Mesenchymal stem cell (in vitro differentiated cells and primary cell): ENCODE measurements at regions not wholly inside any gene's neighbourhood (a gene's known extent, or its start where the extent isn't known, plus 50 kb on each side); places are given as distances from the start of the nearest gene placed in this dataset.

Experiments used
- DNase-seq: peaks from one replicate; pipeline ENCODE4 v3.0.0-alpha.2; 2013
- H2AFZ ChIP-seq: one replicate; pipeline ENCODE4 v1.6.1; 2013; ENCODE audit warnings: low read depth, mild to moderate bottlenecking, control low read depth, inconsistent platforms, low read length, moderate library complexity
- H2AK5ac ChIP-seq: 2 replicates; pipeline ENCODE4 v1.6.1; 2013; ENCODE audit warnings: low read length, moderate library complexity, mild to moderate bottlenecking, inconsistent platforms; ENCODE audit not compliant: severe bottlenecking
- H2BK120ac ChIP-seq: one replicate; pipeline ENCODE4 v1.6.1; 2013; ENCODE audit warnings: low read depth, mild to moderate bottlenecking, inconsistent platforms, low read length, moderate library complexity
- H2BK12ac ChIP-seq, 2 experiments: one replicate each; pipeline ENCODE4 v1.6.1; 2013; ENCODE audit warnings: inconsistent platforms in 2 of 2, low read length in 2 of 2, mild to moderate bottlenecking in 2 of 2, moderate library complexity in 2 of 2, control low read depth in 1 of 2
- H2BK15ac ChIP-seq: one replicate; pipeline ENCODE4 v1.6.1; 2013; ENCODE audit warnings: mild to moderate bottlenecking, low read depth, inconsistent platforms; ENCODE audit not compliant: poor library complexity, severe bottlenecking
- H2BK5ac ChIP-seq: 2 replicates; pipeline ENCODE4 v1.6.1; 2013; ENCODE audit warnings: low read depth, mild to moderate bottlenecking, low read length, control low read depth, inconsistent platforms; ENCODE audit not compliant: poor library complexity, severe bottlenecking
- H3K14ac ChIP-seq, 2 experiments: one replicate each; pipeline ENCODE4 v1.6.1; 2013; ENCODE audit warnings: inconsistent platforms in 2 of 2, low read length in 2 of 2, control low read depth in 1 of 2, mild to moderate bottlenecking in 1 of 2, moderate library complexity in 1 of 2
- H3K18ac ChIP-seq, 2 experiments: one replicate each; pipeline ENCODE4 v1.6.1; 2013; ENCODE audit warnings: inconsistent platforms in 2 of 2, low read length in 2 of 2, control low read depth in 1 of 2, low read depth in 1 of 2, mild to moderate bottlenecking in 1 of 2
- H3K23ac ChIP-seq, 2 experiments: one replicate each; pipeline ENCODE4 v1.6.1; 2013; ENCODE audit warnings: inconsistent platforms in 2 of 2, low read length in 2 of 2, mild to moderate bottlenecking in 2 of 2, moderate library complexity in 2 of 2, control low read depth in 1 of 2
- H3K27ac ChIP-seq: 2 replicates; pipeline ENCODE4 v1.5.1; 2013; ENCODE audit warnings: mild to moderate bottlenecking, moderate library complexity, low read length, control low read depth, inconsistent platforms; ENCODE audit not compliant: poor library complexity, severe bottlenecking
- H3K27me3 ChIP-seq, 2 experiments: 2 replicates each; pipeline versions ENCODE4 v1.6.1 to v1.7.0; 2013; ENCODE audit warnings: low read length in 2 of 2, mild to moderate bottlenecking in 2 of 2, moderate library complexity in 2 of 2, control low read depth in 1 of 2, inconsistent platforms in 1 of 2; ENCODE audit not compliant: control insufficient read depth in 1 of 2, insufficient read depth in 1 of 2
- H3K36me3 ChIP-seq, 2 experiments: 2 replicates each; pipeline versions ENCODE4 v1.6.1 to v1.7.0; 2013; ENCODE audit warnings: low read length in 2 of 2, control low read depth in 1 of 2, inconsistent platforms in 1 of 2, low read depth in 1 of 2, mild to moderate bottlenecking in 1 of 2; ENCODE audit not compliant: insufficient read depth in 2 of 2, control insufficient read depth in 1 of 2
- H3K4ac ChIP-seq, 2 experiments: one replicate each; pipeline ENCODE4 v1.6.1; 2013; ENCODE audit warnings: inconsistent platforms in 2 of 2, low read length in 2 of 2, mild to moderate bottlenecking in 2 of 2, moderate library complexity in 2 of 2, control low read depth in 1 of 2, low read depth in 1 of 2
- H3K4me1 ChIP-seq: 2 replicates; pipeline ENCODE4 v1.6.1; 2013; ENCODE audit warnings: low read depth, low read length, control low read depth; ENCODE audit not compliant: control insufficient read depth, insufficient read depth
- H3K4me2 ChIP-seq: 2 replicates; pipeline ENCODE4 v1.6.1; 2013; ENCODE audit warnings: low read length, mild to moderate bottlenecking, inconsistent platforms; ENCODE audit not compliant: poor library complexity, severe bottlenecking
- H3K4me3 ChIP-seq, 2 experiments: 2 replicates each; pipeline versions ENCODE4 v1.5.1 to v1.7.0; 2013; ENCODE audit warnings: low read length in 2 of 2, mild to moderate bottlenecking in 2 of 2, control low read depth in 1 of 2, low read depth in 1 of 2; ENCODE audit not compliant: insufficient read depth in 1 of 2
- H3K79me1 ChIP-seq: replicated peaks from 2 replicates; pipeline ENCODE4 v1.6.1; 2013; ENCODE audit warnings: mild to moderate bottlenecking, control low read depth, low read length, inconsistent platforms; ENCODE audit not compliant: poor library complexity, severe bottlenecking
- H3K9ac ChIP-seq: 2 replicates; pipeline ENCODE4 v1.7.0; 2013; ENCODE audit warnings: mild to moderate bottlenecking, low read length, moderate library complexity
- H3K9me3 ChIP-seq: 2 replicates; pipeline ENCODE4 v1.7.0; 2013; ENCODE audit warnings: mild to moderate bottlenecking, low read length; ENCODE audit not compliant: control insufficient read depth
- H4K8ac ChIP-seq: one replicate; pipeline ENCODE4 v1.6.1; 2013; ENCODE audit warnings: inconsistent platforms, mild to moderate bottlenecking, low read length, moderate library complexity
- H4K91ac ChIP-seq: one replicate; pipeline ENCODE4 v1.6.1; 2013; ENCODE audit warnings: mild to moderate bottlenecking, low read length, inconsistent platforms
- WGBS: methylation state at CpG from one replicate; pipeline ENCODE4 v1.1.7; 2013; ENCODE audit warnings: mixed read lengths; 5-methylcytosine and 5-hydroxymethylcytosine counted together

DNA sequence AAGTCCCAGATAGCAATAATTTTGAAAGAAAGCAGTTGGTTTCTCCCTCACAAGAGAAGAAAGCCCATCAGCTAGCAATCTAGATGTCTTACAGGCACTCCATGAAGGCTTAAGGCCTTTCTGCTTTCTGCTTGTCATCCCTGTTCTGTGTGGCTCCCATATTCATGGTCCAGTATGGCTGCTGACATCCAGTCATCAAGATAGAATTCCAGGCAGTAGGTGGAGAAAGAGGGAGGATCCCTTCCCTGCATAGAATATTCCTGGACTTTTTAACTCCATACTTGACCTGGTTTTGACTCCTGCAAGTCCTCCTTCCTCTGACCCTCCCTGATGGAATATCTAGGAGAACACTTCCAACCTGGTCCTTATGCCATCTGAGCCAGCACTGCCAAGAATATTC, 389.9 kb upstream of the AKR1E2 start:
- Histone ChIP-seq H3K4ac (no peak overlapping the region), H3K4me1 (peaks cover 1% of the 10 kb centered on the region), H3K36me3 (no peaks in the 10 kb centered on the region), H4K8ac (no peak overlapping the region), H2BK120ac (no peak overlapping the region), H2BK5ac (no peak overlapping the region), H3K9ac (no peak overlapping the region), H3K14ac (no peak overlapping the region), H2BK12ac (no peak overlapping the region), H3K18ac (no peak overlapping the region), H3K79me1 (no peaks in the 10 kb centered on the region), H3K4me3 (no peak overlapping the region), H2BK15ac (no peak overlapping the region), H4K91ac (no peak overlapping the region), H3K27me3 (no peaks in the 10 kb centered on the region), H3K4me2 (no peak overlapping the region), H3K27ac (no peak overlapping the region), H2AFZ (no peak overlapping the region), H2AK5ac (no peak overlapping the region), H3K9me3 (no peaks in the 10 kb centered on the region), H3K23ac (no peak overlapping the region)
- no peak for DNase-seq

DNA sequence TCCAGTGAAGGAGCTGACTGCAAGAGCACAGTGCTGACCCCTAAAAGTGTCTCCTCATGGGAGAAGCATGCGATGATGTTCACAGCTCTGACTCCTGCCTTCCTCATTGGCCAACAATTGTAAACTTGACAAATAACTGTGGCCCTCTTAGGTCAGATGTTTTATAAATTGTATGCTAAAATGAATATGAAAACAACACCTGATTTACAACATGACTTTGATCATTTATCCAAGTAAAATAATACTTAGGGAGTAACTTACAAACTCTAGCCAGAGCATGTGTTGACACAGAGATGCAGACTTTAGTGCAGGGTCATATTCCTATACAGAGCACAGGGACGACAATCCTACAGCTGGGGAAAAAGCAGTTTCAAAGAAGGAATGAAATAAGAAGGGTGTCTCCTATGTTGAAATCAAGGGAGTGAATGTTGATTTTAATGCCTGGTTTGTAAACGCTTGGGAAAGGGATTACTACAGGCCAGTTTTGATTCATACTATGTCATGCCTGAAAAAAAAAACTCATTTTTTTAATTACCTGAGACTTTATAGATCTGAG, 391.4 kb upstream of the AKR1E2 start:
- H2BK12ac ChIP-seq: no peak overlapping the region
- H3K9ac ChIP-seq: no peak overlapping the region
- no peaks in the 10 kb centered on the region for H3K27me3 ChIP-seq
- H3K9me3 ChIP-seq: no peaks in the 10 kb centered on the region
- H3K36me3 ChIP-seq: no peaks in the 10 kb centered on the region
- no peak overlapping the region for H3K18ac ChIP-seq
- H2BK120ac ChIP-seq: no peak overlapping the region
- peaks cover 2% of the 10 kb centered on the region for H3K4me1 ChIP-seq
- H3K4ac ChIP-seq: no peak overlapping the region
- WGBS: 89% methylated on average over 2 of the region's 3 CpGs
- H2AFZ ChIP-seq: no peak overlapping the region
- DNase-seq: peak; percentile 18
- H2BK15ac ChIP-seq: no peak overlapping the region
- H4K8ac ChIP-seq: no peak overlapping the region
- H2BK5ac ChIP-seq: no peak overlapping the region
- H3K79me1 ChIP-seq: no peaks in the 10 kb centered on the region
- H3K4me3 ChIP-seq: no peak overlapping the region
- H3K23ac ChIP-seq: no peak overlapping the region
- no peak overlapping the region for H4K91ac ChIP-seq
- H3K27ac ChIP-seq: no peak overlapping the region
- no peak overlapping the region for H3K14ac ChIP-seq
- no peak overlapping the region for H3K4me2 ChIP-seq
- H2AK5ac ChIP-seq: no peak overlapping the region

DNA sequence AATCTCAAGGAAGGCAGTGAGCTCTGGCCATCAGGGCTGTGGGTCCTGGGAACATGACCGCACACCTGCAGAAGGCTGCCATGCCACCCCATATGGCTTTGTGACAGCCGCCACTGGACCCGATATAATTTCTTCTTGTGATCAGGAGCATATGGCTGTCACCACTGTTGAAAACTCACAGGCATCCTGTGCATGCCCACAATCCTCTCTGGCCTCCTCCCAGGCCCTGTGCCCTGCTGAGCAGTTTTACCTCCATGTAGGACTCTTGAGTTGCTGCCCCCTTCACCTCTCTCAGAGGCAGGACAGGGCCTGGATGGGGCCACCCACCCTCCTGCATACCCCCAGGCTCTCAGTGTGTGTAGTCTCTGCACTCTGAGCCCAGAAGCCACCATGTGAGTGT, 391.9 kb upstream of the AKR1E2 start:
- Histone ChIP-seq H4K8ac (no peak overlapping the region), H3K27ac (no peak overlapping the region), H3K9ac (no peak overlapping the region), H2BK12ac (no peak overlapping the region), H2AFZ (no peak overlapping the region), H3K18ac (peak overlapping the region in 1 of 2 experiments; percentile 32), H2BK15ac (no peak overlapping the region), H3K36me3 (no peaks in the 10 kb centered on the region), H2BK5ac (no peak overlapping the region), H3K4ac (no peak overlapping the region), H3K14ac (no peak overlapping the region), H3K23ac (no peak overlapping the region), H2BK120ac (no peak overlapping the region), H3K4me2 (no peak overlapping the region), H4K91ac (no peak overlapping the region), H3K4me3 (no peak overlapping the region), H3K79me1 (no peaks in the 10 kb centered on the region), H3K9me3 (no peaks in the 10 kb centered on the region), H3K27me3 (no peaks in the 10 kb centered on the region), H3K4me1 (peaks cover 2% of the 10 kb centered on the region), H2AK5ac (no peak overlapping the region)
- 99% methylated on average over 3 of the region's 3 CpGs for WGBS
- DNase-seq: no peak

DNA sequence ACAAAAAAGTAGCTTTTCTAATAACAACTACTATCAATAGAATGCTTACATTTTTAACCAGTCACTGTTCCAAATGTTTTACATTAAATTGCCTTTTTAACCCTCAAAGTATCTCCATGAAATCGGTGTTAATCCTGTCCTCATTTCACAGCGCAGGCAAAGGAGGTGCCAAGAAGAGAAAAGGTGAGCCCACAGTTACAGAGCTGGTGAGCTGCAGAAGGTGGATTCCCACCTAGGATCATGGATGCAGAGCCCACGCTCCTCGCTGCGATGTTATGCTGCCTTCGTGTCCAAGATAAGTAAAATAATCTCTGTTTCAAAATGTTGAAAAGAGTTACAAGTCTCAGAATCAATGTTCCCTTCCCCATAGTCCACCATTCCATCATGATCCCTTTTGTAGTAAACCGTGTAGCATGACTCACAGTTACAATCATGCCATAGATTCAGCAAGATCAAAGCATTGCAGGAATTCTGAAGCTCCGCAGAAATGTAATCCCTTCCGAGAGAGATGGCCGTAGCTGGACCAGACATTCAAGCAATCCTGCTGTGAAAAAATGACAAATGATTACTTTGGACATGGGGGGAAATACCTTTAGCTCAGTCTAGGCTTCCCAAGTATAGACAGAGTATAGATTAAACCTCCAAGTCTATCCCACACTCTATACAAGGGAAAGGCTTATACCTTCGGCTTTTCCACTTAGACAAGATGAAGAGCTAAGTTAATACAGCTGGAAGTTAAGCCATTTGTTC, 394.7 kb upstream of the AKR1E2 start:
- H3K23ac ChIP-seq: no peak overlapping the region
- H4K8ac ChIP-seq: no peak overlapping the region
- no peak overlapping the region for H3K9ac ChIP-seq
- H3K36me3 ChIP-seq: no peaks in the 10 kb centered on the region
- H3K4ac ChIP-seq: no peak overlapping the region
- no peak overlapping the region for H2AK5ac ChIP-seq
- no peak overlapping the region for H3K4me2 ChIP-seq
- no peak overlapping the region for H2BK120ac ChIP-seq
- peak overlapping the region in 1 of 2 experiments; percentile 74 for H2BK12ac ChIP-seq
- WGBS: 72% methylated on average over 11 of the region's 11 CpGs
- no peak overlapping the region for H4K91ac ChIP-seq
- H3K27me3 ChIP-seq: no peaks in the 10 kb centered on the region
- peak; percentile 65 for DNase-seq
- H2BK15ac ChIP-seq: no peak overlapping the region
- H3K27ac ChIP-seq: peak overlapping the region; percentile 53
- H3K18ac ChIP-seq: no peak overlapping the region
- peaks cover 2% of the 10 kb centered on the region for H3K4me1 ChIP-seq
- H2AFZ ChIP-seq: no peak overlapping the region
- no peaks in the 10 kb centered on the region for H3K79me1 ChIP-seq
- H2BK5ac ChIP-seq: no peak overlapping the region
- no peak overlapping the region for H3K14ac ChIP-seq
- H3K4me3 ChIP-seq: no peak overlapping the region
- no peaks in the 10 kb centered on the region for H3K9me3 ChIP-seq
